Astrocyte of the cerebellum (primary cell): ENCODE measurements at regions not wholly inside any gene's neighbourhood (a gene's known extent, or its start where the extent isn't known, plus 50 kb on each side); places are given as distances from the start of the nearest gene placed in this dataset.

Experiments used
- DNase-seq: peaks from one replicate; pipeline ENCODE4 v3.0.0-alpha.2; 2011; ENCODE audit warnings: low read depth
- H3K4me3 ChIP-seq: 2 replicates; pipeline ENCODE4 v1.5.1; 2011; ENCODE audit warnings: mild to moderate bottlenecking, low read depth, low read length, moderate library complexity
- CTCF ChIP-seq: IDR thresholded peaks from 2 replicates; pipeline ENCODE4 v1.5.1; 2012; ENCODE audit warnings: low read length, low read depth, moderate library complexity, mild to moderate bottlenecking; ENCODE audit errors: missing control alignments
- in situ Hi-C: cut with HindIII; loops from 2 replicates; pipeline ENCODE4 v1.10.0; 2017; ENCODE audit warnings: low sequenced_read_pairs

- no peak for TF ChIP-seq CTCF
- in situ Hi-C loops: no loop called here
- H3K4me3 ChIP-seq: no peak overlapping the region
- DNase-seq: no peak
These were observed 561.0 kb upstream of the KLF12 start for GRCh38 chr13:74695021-74695800.

GRCh38 chr13:74687442-74688182 is 553.4 kb upstream of the KLF12 start:
- in situ Hi-C loops: no loop called here
- no peak for TF ChIP-seq CTCF
- no peak for DNase-seq
- H3K4me3 ChIP-seq: no peak overlapping the region

DNA sequence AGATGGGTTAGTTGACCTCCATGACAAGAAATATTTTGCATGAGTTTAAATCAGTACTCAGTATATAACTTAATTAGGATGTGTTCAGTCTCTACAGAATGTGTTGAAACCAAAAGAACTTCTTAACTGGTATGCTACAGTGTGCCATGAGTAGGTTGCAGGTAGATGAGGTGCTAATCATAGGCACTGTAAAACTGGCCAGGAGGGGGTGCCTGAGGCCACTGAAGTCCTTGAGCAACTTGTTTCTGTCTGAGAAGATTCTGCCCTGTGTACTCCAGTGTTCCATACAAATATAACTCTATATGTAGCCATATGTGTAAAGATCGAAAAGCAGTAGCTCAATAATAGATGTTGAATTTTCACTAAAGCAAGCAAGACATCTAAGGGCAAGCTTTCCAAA is 549.2 kb upstream of the KLF12 start:
- DNase-seq: no peak
- H3K4me3 ChIP-seq: no peak overlapping the region
- in situ Hi-C loops: no loop called here
- TF ChIP-seq CTCF: no peak

DNA sequence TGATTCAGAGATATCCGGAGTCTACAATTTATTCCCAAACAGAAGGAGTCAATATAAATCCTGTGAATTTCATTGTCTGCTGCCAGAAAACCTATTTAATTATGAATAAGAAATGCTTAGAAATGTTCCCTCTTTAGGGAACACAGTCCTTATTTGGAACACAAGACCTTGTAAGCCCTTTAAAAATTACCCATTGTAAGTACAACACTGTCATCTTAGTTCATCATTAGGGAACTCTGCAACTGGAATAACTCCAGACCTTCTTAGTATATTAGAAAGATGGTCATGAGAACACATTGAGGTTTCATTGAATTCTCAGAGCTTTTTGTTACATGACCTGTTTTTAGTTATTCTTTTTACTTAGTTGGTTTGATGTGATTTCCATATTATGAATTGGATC is 548.5 kb upstream of the KLF12 start:
- no peak for TF ChIP-seq CTCF
- H3K4me3 ChIP-seq: no peak overlapping the region
- DNase-seq: no peak
- in situ Hi-C loops: no loop called here

- H3K4me3 ChIP-seq: no peak overlapping the region
- in situ Hi-C loops: no loop called here
- no peak for DNase-seq
- TF ChIP-seq CTCF: no peak
These were observed 547.7 kb upstream of the KLF12 start for GRCh38 chr13:74681891-74682290.

- in situ Hi-C loops: no loop called here
- no peak for TF ChIP-seq CTCF
- H3K4me3 ChIP-seq: no peak overlapping the region
These were observed 544.2 kb upstream of the KLF12 start for GRCh38 chr13:74678308-74678965.

More at GRCh38 chr13:74678308-74678965, 544.2 kb upstream of the KLF12 start:
- no peak for DNase-seq
